Activated CD8-positive, alpha-beta T cell treated with anti-CD3 and anti-CD28 coated beads for 36 hours (primary cell): ENCODE measurements at regions not wholly inside any gene's neighbourhood (a gene's known extent, or its start where the extent isn't known, plus 50 kb on each side); places are given as distances from the start of the nearest gene placed in this dataset.

ENCODE experiments used
- ATAC-seq: fragments of 200-7000 bp; cut with Tn5 transposase; one replicate; pipeline ENCODE4 v1.10.0; 2021; ENCODE audit warnings: mild to moderate bottlenecking, moderate library complexity
- CTCF ChIA-PET: fragments of 350-600 bp; sonication (Branson Sonifier 250); formaldehyde crosslinking; loops from one replicate; lab custom pipeline; 2021; ENCODE audit warnings: antibody characterized with exemption; lab: Charles Lee
- POLR2A ChIA-PET: fragments of 350-600 bp; sonication (Branson Sonifier 250); formaldehyde crosslinking; loops from one replicate; lab custom pipeline; 2021; ENCODE audit warnings: antibody characterized with exemption; lab: Charles Lee
- DNase-seq: peaks from one replicate; pipeline ENCODE4 v3.0.0-alpha.2; 2020
- H3K27ac Mint-ChIP-seq: one replicate; pipeline ENCODE4 v1.8.0; 2021; ENCODE audit warnings: mild to moderate bottlenecking, mixed read lengths
- H3K27me3 Mint-ChIP-seq: one replicate; pipeline ENCODE4 v1.8.0; 2021; ENCODE audit warnings: mixed read lengths
- H3K36me3 Mint-ChIP-seq: one replicate; pipeline ENCODE4 v1.8.0; 2021; ENCODE audit warnings: low read depth, mixed read lengths
- H3K4me1 Mint-ChIP-seq: one replicate; pipeline ENCODE4 v1.8.0; 2021; ENCODE audit warnings: low read depth, mixed read lengths
- H3K4me3 Mint-ChIP-seq: one replicate; pipeline ENCODE4 v1.8.0; 2021; ENCODE audit warnings: mild to moderate bottlenecking, moderate library complexity, mixed read lengths
- H3K9me3 Mint-ChIP-seq: one replicate; pipeline ENCODE4 v1.8.0; 2021; ENCODE audit warnings: mixed read lengths
- CTCF ChIP-seq: fragments of 200-600 bp; IDR thresholded peaks from one replicate; pipeline ENCODE4 v1.8.0; 2022; ENCODE audit warnings: antibody characterized with exemption, mild to moderate bottlenecking
- intact Hi-C: fragments of 100-400 bp; cut with micrococcal nuclease; formaldehyde crosslinking; loops from one replicate; pipeline ENCODE4 v1.10.0; 2022

GRCh38 chr3:76438971-76439370 is 600.9 kb upstream of the ROBO2 start:
- Mint-ChIP-seq H3K4me1 (no peaks in the 10 kb centered on the region), H3K27ac (no peak overlapping the region), H3K36me3 (no peaks in the 10 kb centered on the region), H3K27me3 (no peaks in the 10 kb centered on the region), H3K4me3 (no peak overlapping the region), H3K9me3 (peaks cover 5% of the 10 kb centered on the region)
- DNase-seq, result no peak
- no peak for ATAC-seq
- ChIA-PET CTCF (no interaction called here), POLR2A (no interaction called here)
- no peak for TF ChIP-seq CTCF
- intact Hi-C loops, result no loop called here

GRCh38 chr3:76442374-76442915 is 597.5 kb upstream of the ROBO2 start:
- POLR2A ChIA-PET, result no interaction called here
- Mint-ChIP-seq H3K9me3 (peaks cover 3% of the 10 kb centered on the region), H3K4me1 (no peaks in the 10 kb centered on the region), H3K27me3 (no peaks in the 10 kb centered on the region), H3K36me3 (no peaks in the 10 kb centered on the region), H3K27ac (no peak overlapping the region), H3K4me3 (no peak overlapping the region)
- intact Hi-C loops, result no loop called here
- DNase-seq (no peak), ATAC-seq (no peak)
- TF ChIP-seq CTCF, result no peak
- CTCF ChIA-PET, result no interaction called here

GRCh38 chr3:76456322-76456721 is 583.6 kb upstream of the ROBO2 start:
- no peaks in the 10 kb centered on the region for H3K27me3 Mint-ChIP-seq
- intact Hi-C loops, result no loop called here
- H3K36me3 Mint-ChIP-seq, result no peaks in the 10 kb centered on the region
- CTCF ChIA-PET, result no interaction called here
- peaks cover 16% of the 10 kb centered on the region for H3K9me3 Mint-ChIP-seq
- POLR2A ChIA-PET, result no interaction called here
- no peak overlapping the region for H3K4me3 Mint-ChIP-seq
- no peaks in the 10 kb centered on the region for H3K4me1 Mint-ChIP-seq
- DNase-seq, result no peak
- TF ChIP-seq CTCF, result no peak
- no peak overlapping the region for H3K27ac Mint-ChIP-seq
- no peak for ATAC-seq

GRCh38 chr3:76463501-76463900 is 576.4 kb upstream of the ROBO2 start:
- Mint-ChIP-seq H3K27ac (no peak overlapping the region), H3K4me1 (no peaks in the 10 kb centered on the region), H3K4me3 (no peak overlapping the region), H3K9me3 (peaks cover 7% of the 10 kb centered on the region), H3K36me3 (no peaks in the 10 kb centered on the region), H3K27me3 (no peaks in the 10 kb centered on the region)
- no peak for ATAC-seq
- TF ChIP-seq CTCF, result no peak
- POLR2A ChIA-PET, result no interaction called here
- intact Hi-C loops, result no loop called here
- CTCF ChIA-PET, result no interaction called here
- DNase-seq, result no peak

- DNase-seq (no peak), ATAC-seq (no peak)
- no peak overlapping the region for H3K27ac Mint-ChIP-seq
- no peaks in the 10 kb centered on the region for H3K36me3 Mint-ChIP-seq
- H3K9me3 Mint-ChIP-seq, result peaks cover 12% of the 10 kb centered on the region
- ChIA-PET CTCF (no interaction called here), POLR2A (no interaction called here)
- H3K4me3 Mint-ChIP-seq, result no peak overlapping the region
- intact Hi-C loops, result no loop called here
- TF ChIP-seq CTCF, result no peak
- H3K27me3 Mint-ChIP-seq, result no peaks in the 10 kb centered on the region
- H3K4me1 Mint-ChIP-seq, result no peaks in the 10 kb centered on the region
Observed at GRCh38 chr3:76470285-76470684, 569.6 kb upstream of the ROBO2 start.
